SK-N-SH (cell line): ENCODE measurements at regions not wholly inside any gene's neighbourhood (a gene's known extent, or its start where the extent isn't known, plus 50 kb on each side); places are given as distances from the start of the nearest gene placed in this dataset.

Experiments
- CTCF ChIA-PET: fragments of 300-600, 350-600 bp; formaldehyde crosslinking; extraction: SDS; loops from one replicate; lab custom pipeline; 2021; lab: Yijun Ruan, JAX
- POLR2A ChIA-PET: fragments of 350-600 bp; sonication (Branson Sonifier 250); formaldehyde crosslinking; extraction: SDS; loops from one replicate; lab custom pipeline; 2020; ENCODE audit warnings: antibody characterized with exemption, inconsistent platforms; lab: Yijun Ruan, JAX
- DNase-seq: peaks from one replicate; pipeline ENCODE4 v3.0.0; 2012
- H2AFZ ChIP-seq: fragments of 200-600 bp; sonication (generic); 2 replicates; pipeline ENCODE4 v1.8.1; 2016; ENCODE audit warnings: antibody characterized with exemption, mild to moderate bottlenecking, low read depth
- H3F3A ChIP-seq: fragments of 200-600 bp; sonication (generic); replicated peaks from 2 replicates; pipeline ENCODE3; 2016; ENCODE audit warnings: antibody characterized with exemption, mild to moderate bottlenecking; ENCODE audit not compliant: insufficient read depth
- H3K27ac ChIP-seq, 2 experiments: fragments of 200-500 bp in 1 of 2; fragments of 200-600 bp in 1 of 2; sonication (Bioruptor generic) in 1 of 2; sonication (generic), shearing (Covaris generic) in 1 of 2; 2 replicates each; pipeline versions ENCODE4 v1.5.1 to v1.6.1; 2014 to 2016; ENCODE audit warnings: low read depth in 2 of 2, inconsistent platforms in 1 of 2, low read length in 1 of 2, mild to moderate bottlenecking in 1 of 2, mixed read lengths in 1 of 2
- H3K27me3 ChIP-seq: fragments of 200-600 bp; sonication (generic), shearing (Covaris generic); 2 replicates; pipeline ENCODE4 v1.6.1; 2016; ENCODE audit warnings: mixed run types; ENCODE audit not compliant: insufficient read depth
- H3K36me3 ChIP-seq, 2 experiments: fragments of 200-500 bp in 1 of 2; fragments of 200-600 bp in 1 of 2; sonication (Bioruptor generic) in 1 of 2; sonication (generic) in 1 of 2; replicated peaks in 1 of 2; 2 replicates each; pipeline versions ENCODE3 to v1.5.1; 2014 to 2016; ENCODE audit warnings: low read length in 1 of 2, mild to moderate bottlenecking in 1 of 2; ENCODE audit not compliant: insufficient read depth in 2 of 2, control insufficient read depth in 1 of 2
- H3K4me1 ChIP-seq, 2 experiments: fragments of 200-500 bp in 1 of 2; fragments of 200-600 bp in 1 of 2; sonication (Bioruptor generic) in 1 of 2; sonication (generic), shearing (Covaris generic) in 1 of 2; 2 replicates each; pipeline versions ENCODE4 v1.5.1 to v1.6.1; 2014 to 2016; ENCODE audit warnings: low read depth in 1 of 2, low read length in 1 of 2, mixed run types in 1 of 2; ENCODE audit not compliant: insufficient read depth in 2 of 2, control insufficient read depth in 1 of 2
- H3K4me2 ChIP-seq: fragments of 200-600 bp; sonication (generic), shearing (Covaris generic); 2 replicates; pipeline ENCODE4 v1.6.1; 2017; ENCODE audit warnings: mixed run types
- H3K4me3 ChIP-seq, 2 experiments: fragments of 200-500 bp in 1 of 2; fragments of 200-600 bp in 1 of 2; sonication (Bioruptor generic) in 1 of 2; sonication (generic), shearing (Covaris generic) in 1 of 2; 2 replicates each; pipeline versions ENCODE4 v1.5.1 to v1.8.1; 2014 to 2016; ENCODE audit warnings: low read depth in 2 of 2, inconsistent platforms in 1 of 2, low read length in 1 of 2, mild to moderate bottlenecking in 1 of 2, mixed read lengths in 1 of 2, moderate library complexity in 1 of 2
- H3K79me2 ChIP-seq: fragments of 200-600 bp; sonication (generic); 2 replicates; pipeline ENCODE4 v1.8.1; 2017; ENCODE audit warnings: mild to moderate bottlenecking; ENCODE audit not compliant: insufficient read depth
- H3K9ac ChIP-seq: fragments of 200-600 bp; sonication (generic); 2 replicates; pipeline ENCODE4 v1.6.1; 2017; ENCODE audit warnings: mixed run types
- H3K9me2 ChIP-seq: fragments of 200-600 bp; sonication (generic); 2 replicates; pipeline ENCODE4 v1.6.1; 2017; ENCODE audit warnings: mixed run types
- H3K9me3 ChIP-seq: fragments of 200-600 bp; sonication (generic); 2 replicates; pipeline ENCODE4 v1.6.1; 2017; ENCODE audit warnings: mixed run types, mild to moderate bottlenecking, moderate library complexity
- H4K20me1 ChIP-seq: fragments of 200-600 bp; sonication (generic); 2 replicates; pipeline ENCODE4 v1.6.1; 2017; ENCODE audit warnings: mild to moderate bottlenecking, mixed run types; ENCODE audit not compliant: insufficient read depth
- CHD2 ChIP-seq: fragments of 150-350 bp; IDR thresholded peaks from 2 replicates; pipeline ENCODE4 v1.6.1; 2018; ENCODE audit warnings: low read length; ENCODE audit not compliant: partially characterized antibody
- ELF1 ChIP-seq: IDR thresholded peaks from 2 replicates; pipeline ENCODE4 v1.4.0; 2012
- FOSL2 ChIP-seq: IDR thresholded peaks from 2 replicates; pipeline ENCODE4 v1.4.0; 2012; ENCODE audit warnings: low read depth, mild to moderate bottlenecking, moderate library complexity, borderline replicate concordance
- GABPA ChIP-seq: IDR thresholded peaks from 2 replicates; pipeline ENCODE4 v1.4.0; 2012; ENCODE audit warnings: low read depth, mild to moderate bottlenecking
- GATA2 ChIP-seq: sonication (generic); formaldehyde crosslinking; IDR thresholded peaks from 2 replicates; pipeline ENCODE4 v1.5.0; 2020; ENCODE audit warnings: mild to moderate bottlenecking, missing genetic modification reagents
- JUND ChIP-seq: IDR thresholded peaks from 2 replicates; pipeline ENCODE4 v1.4.0; 2012
- MAX ChIP-seq: IDR thresholded peaks from 2 replicates; pipeline ENCODE4 v1.4.0; 2012; ENCODE audit warnings: low read depth
- NFIC ChIP-seq: IDR thresholded peaks from 2 replicates; pipeline ENCODE4 v1.4.0; 2012; ENCODE audit warnings: borderline replicate concordance
- RAD21 ChIP-seq: IDR thresholded peaks from 2 replicates; pipeline ENCODE4 v1.6.1; 2012; ENCODE audit warnings: mild to moderate bottlenecking, low read length
- RFX5 ChIP-seq: IDR thresholded peaks from 2 replicates; pipeline ENCODE4 v1.6.1; 2012; ENCODE audit warnings: mild to moderate bottlenecking, improper control_type of control experiment, low read length
- SIN3A ChIP-seq: IDR thresholded peaks from 2 replicates; pipeline ENCODE4 v1.6.1; 2012; ENCODE audit warnings: low read depth, mild to moderate bottlenecking, low read length, moderate library complexity, borderline replicate concordance
- TCF12 ChIP-seq: IDR thresholded peaks from 2 replicates; pipeline ENCODE4 v1.4.0; 2012
- WGBS: methylation state at CpG from one replicate; pipeline ENCODE4 v1.1.6; 2017; ENCODE audit warnings: low lambda C conversion rate; 5-methylcytosine and 5-hydroxymethylcytosine counted together
- TF ChIP-seq, protein P1 (sequence below): IDR thresholded peaks from 2 replicates; pipeline ENCODE4; 2012
- TF ChIP-seq, protein P2 (sequence below): IDR thresholded peaks from 2 replicates; pipeline ENCODE4 v1.4.0; 2012; ENCODE audit warnings: low read depth, borderline replicate concordance

DNA sequence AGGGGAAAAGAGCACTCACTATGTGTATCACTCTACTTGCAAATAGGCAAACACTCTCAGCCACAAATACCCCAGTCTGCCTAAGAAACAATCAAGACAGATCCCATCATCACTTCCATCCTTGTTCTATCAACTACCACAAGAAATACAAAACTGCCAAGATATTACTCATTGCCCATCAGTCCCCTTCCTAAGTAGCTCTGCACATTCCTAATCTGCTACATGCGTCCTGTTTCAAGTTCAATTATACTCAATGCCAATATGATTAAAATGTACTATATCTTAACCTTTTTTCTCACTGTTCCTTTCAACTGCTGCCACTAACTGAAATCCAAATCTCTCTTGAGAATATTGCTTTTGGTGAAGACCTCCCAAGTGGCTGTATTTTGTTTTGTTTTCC is 1688.4 kb downstream of the PLA2G4A start:
- no peaks in the 10 kb centered on the region for H4K20me1 ChIP-seq
- no peaks in the 10 kb centered on the region for H3K9me2 ChIP-seq
- no peak overlapping the region for H3K4me2 ChIP-seq
- CTCF ChIA-PET = no interaction called here
- H3K9ac ChIP-seq = no peak overlapping the region
- H3K4me1 ChIP-seq = no peaks in the 10 kb centered on the region
- no peak overlapping the region for H2AFZ ChIP-seq
- no peaks in the 10 kb centered on the region for H3K79me2 ChIP-seq
- H3K4me3 ChIP-seq = no peak overlapping the region
- H3K9me3 ChIP-seq = no peaks in the 10 kb centered on the region; the same call in 1 of the 2 replicates
- no peaks in the 10 kb centered on the region for H3K36me3 ChIP-seq
- TF ChIP-seq, protein P1, sequence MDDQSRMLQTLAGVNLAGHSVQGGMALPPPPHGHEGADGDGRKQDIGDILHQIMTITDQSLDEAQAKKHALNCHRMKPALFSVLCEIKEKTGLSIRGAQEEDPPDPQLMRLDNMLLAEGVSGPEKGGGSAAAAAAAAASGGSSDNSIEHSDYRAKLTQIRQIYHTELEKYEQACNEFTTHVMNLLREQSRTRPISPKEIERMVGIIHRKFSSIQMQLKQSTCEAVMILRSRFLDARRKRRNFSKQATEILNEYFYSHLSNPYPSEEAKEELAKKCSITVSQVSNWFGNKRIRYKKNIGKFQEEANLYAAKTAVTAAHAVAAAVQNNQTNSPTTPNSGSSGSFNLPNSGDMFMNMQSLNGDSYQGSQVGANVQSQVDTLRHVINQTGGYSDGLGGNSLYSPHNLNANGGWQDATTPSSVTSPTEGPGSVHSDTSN = peak; percentile 74
- TF ChIP-seq SIN3A (no peak), TCF12 (peak; percentile 32; the same call in 1 of the 2 replicates), JUND (peak; percentile 23; the same call in 1 of the 2 replicates)
- POLR2A ChIA-PET = no interaction called here
- 52% methylated on average over 1 of the region's 1 CpG for WGBS
- no peaks in the 10 kb centered on the region for H3F3A ChIP-seq
- H3K27me3 ChIP-seq = no peaks in the 10 kb centered on the region
- no peak for DNase-seq
- no peak overlapping the region for H3K27ac ChIP-seq

GRCh38 chr1:188551176-188551575 is 1722.4 kb downstream of the PLA2G4A start:
- DNase-seq = no peak
- H4K20me1 ChIP-seq = no peaks in the 10 kb centered on the region
- H3K9ac ChIP-seq = no peak overlapping the region
- TF ChIP-seq GABPA (no peak), RFX5 (no peak), RAD21 (no peak), NFIC (no peak), ELF1 (no peak), GATA2 (CRISPR knock-in tag) (no peak), JUND (no peak), MAX (no peak), FOSL2 (no peak), CHD2 (no peak)
- TF ChIP-seq, protein P2, sequence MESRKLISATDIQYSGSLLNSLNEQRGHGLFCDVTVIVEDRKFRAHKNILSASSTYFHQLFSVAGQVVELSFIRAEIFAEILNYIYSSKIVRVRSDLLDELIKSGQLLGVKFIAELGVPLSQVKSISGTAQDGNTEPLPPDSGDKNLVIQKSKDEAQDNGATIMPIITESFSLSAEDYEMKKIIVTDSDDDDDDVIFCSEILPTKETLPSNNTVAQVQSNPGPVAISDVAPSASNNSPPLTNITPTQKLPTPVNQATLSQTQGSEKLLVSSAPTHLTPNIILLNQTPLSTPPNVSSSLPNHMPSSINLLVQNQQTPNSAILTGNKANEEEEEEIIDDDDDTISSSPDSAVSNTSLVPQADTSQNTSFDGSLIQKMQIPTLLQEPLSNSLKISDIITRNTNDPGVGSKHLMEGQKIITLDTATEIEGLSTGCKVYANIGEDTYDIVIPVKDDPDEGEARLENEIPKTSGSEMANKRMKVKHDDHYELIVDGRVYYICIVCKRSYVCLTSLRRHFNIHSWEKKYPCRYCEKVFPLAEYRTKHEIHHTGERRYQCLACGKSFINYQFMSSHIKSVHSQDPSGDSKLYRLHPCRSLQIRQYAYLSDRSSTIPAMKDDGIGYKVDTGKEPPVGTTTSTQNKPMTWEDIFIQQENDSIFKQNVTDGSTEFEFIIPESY = no peak
- no peaks in the 10 kb centered on the region for H3K9me2 ChIP-seq
- ChIA-PET POLR2A (no interaction called here), CTCF (no interaction called here)
- no peaks in the 10 kb centered on the region for H3F3A ChIP-seq
- no peak overlapping the region for H3K27ac ChIP-seq
- H3K9me3 ChIP-seq = no peaks in the 10 kb centered on the region; the same call in 1 of the 2 replicates
- H3K27me3 ChIP-seq = no peaks in the 10 kb centered on the region
- no peaks in the 10 kb centered on the region for H3K4me1 ChIP-seq
- no peak overlapping the region for H2AFZ ChIP-seq
- WGBS = 68% methylated on average over 4 of the region's 4 CpGs
- H3K79me2 ChIP-seq = no peaks in the 10 kb centered on the region
- H3K4me2 ChIP-seq = no peak overlapping the region
- no peak overlapping the region for H3K4me3 ChIP-seq
- H3K36me3 ChIP-seq = no peaks in the 10 kb centered on the region
